HG02885 (cell line): ENCODE measurements at regions not wholly inside any gene's neighbourhood (a gene's known extent, or its start where the extent isn't known, plus 50 kb on each side); places are given as distances from the start of the nearest gene placed in this dataset.

Experiments
- ATAC-seq: cut with Tn5 transposase; IDR thresholded peaks from one replicate; pipeline ENCODE4 v1.9.1; 2021; ENCODE audit warnings: mild to moderate bottlenecking; ENCODE audit not compliant: unreplicated experiment, poor library complexity

DNA sequence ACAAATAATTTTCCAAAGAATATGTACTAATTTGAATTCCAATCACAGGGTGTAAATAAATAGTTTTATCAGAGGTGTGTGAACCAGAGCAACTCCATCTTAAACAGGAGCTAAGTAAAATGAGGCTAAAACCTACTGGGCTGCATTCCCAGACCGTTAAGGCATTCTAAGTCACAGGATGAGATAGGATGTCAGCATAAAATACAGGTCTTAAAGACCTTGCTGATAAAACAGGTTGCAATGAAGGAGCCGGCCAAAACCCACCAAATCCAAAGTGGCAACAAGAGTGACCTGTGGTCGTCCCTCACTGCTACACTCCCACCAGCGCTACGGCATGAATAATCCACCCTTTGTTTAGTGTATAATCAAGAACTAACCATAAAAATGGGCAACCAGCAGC is 291.7 kb upstream of the SEMA3D start:
- ATAC-seq, result no peak

DNA sequence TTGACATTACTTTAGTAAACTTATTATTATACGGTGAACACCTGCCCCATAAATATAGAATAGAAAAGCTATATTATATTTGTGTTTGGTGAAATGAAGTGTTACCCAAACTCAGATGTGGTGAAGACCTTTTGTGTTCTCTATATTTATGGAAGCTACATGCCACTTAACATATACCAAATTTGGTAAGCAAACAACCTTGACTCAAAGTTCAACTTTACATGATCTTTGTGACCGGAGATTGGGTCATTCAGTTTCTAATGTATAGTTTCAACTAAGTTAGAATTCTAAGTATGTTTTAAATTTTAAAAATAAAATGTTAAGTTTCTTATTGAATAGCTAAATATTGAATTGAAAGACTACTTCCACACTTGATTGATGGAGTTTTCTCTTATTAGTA is 288.6 kb upstream of the SEMA3D start:
- no peak for ATAC-seq

DNA sequence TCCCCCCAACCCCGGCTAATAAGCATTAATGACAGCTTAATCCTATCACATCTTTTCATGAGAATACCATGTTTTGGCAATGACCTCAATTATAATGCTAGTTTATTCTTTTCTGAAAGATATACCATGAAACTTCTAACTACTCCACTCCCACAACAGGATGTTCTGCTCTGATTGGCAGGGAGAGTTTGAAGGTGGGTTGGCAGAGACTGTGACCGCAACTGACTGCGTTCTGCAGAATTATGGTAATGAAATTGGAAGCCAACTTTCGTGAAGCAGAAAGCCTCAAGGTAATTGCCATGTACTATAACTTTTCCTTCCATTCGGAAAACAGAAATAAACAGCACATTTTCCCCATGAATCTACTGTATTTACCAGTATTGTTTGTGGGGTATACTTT is 288.2 kb upstream of the SEMA3D start:
- ATAC-seq, result no peak

- peak; percentile 84 for ATAC-seq
These were observed 287.4 kb upstream of the SEMA3D start for GRCh38 chr7:85474234-85474633.

DNA sequence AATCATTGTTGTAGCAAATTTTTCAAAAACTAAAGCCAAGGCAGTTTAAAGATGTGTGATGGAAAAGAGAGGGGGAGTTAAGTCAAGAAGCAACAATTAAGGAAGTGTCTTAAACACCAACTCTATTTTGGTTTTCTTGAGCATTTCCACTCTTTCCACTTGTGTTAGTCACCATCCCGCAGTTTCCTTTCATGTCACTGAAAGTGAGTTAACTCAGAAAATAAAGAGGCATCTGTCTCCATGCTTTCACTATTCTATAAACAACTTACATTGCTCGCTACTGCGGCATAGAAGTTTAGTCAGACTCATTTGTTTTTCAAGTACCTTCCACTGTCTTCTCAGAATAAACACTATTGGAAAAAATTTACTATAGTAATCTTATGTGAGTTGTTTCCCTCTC is 284.9 kb upstream of the SEMA3D start:
- peak; percentile 48 for ATAC-seq

- no peak for ATAC-seq
These were observed 284.5 kb upstream of the SEMA3D start for GRCh38 chr7:85471307-85471706.

- no peak for ATAC-seq
These were observed 282.7 kb upstream of the SEMA3D start for GRCh38 chr7:85469446-85470010.

DNA sequence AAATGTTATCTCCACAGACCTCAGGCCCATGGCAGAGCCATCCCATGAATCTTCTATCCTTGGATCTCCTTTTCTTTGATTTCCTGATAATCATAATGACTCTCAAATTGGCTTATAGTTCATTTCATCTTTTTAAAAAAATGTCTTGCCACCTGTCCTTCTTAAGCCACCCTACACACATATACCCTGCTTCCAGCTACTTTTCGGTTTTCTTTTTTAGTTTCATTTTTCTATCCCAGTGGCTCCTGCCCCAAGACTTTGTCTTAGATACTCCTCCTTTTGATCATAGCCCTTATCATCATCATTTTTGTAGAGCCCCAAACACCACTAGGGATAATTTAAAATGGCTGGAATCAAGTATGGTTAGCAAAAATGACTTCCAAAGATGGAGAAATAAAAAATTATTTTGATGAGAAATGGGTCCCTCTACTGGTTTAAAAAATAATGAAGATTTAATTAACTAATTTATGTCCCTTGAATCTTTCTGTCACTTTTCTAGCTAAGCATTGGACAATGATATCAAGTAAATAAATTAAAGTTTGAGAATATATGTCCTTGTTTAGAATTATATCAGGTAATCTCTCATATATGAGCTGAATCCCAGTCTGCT is 277.3 kb upstream of the SEMA3D start:
- ATAC-seq, result no peak

DNA sequence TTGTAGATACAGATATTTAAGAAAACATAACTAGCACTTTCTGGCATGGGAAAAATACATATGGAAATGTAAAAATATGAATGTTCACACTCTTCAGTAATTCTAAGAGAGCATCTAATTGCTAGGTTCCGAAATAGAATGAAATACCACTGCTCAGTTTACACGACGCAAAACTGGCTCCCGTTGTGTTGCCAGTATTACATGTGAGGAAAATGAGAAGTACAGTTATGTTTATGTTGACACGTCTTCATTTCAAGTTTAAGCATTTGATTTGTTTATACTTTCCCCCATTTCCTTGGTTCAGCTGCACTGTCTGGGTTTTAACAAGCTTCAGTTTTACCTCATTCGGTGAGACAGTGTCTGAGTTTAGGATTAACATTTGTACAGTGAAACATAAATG is 275.8 kb upstream of the SEMA3D start:
- no peak for ATAC-seq

- ATAC-seq, result no peak
These were observed 271.1 kb upstream of the SEMA3D start for GRCh38 chr7:85457911-85458310.

DNA sequence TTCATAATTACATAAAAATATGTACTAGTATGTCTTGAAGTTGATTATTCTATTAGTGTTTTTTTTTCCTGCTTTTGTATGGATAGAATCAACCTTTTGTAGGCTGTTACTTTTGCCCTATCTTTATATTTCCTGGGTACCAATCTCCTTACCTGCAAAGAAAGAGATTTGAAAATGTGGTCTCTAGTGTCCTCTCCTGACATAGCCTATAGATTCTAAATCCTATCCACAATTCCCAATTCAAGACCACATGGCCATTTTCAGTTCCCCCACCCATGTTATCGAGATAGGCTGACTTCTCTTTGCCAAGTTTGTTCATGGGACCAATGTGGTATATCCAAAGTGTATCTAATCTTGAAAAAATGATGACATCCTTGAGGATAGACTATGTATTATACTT is 269.4 kb upstream of the SEMA3D start:
- no peak for ATAC-seq

GRCh38 chr7:85454904-85455303 is 268.0 kb upstream of the SEMA3D start:
- ATAC-seq, result no peak

DNA sequence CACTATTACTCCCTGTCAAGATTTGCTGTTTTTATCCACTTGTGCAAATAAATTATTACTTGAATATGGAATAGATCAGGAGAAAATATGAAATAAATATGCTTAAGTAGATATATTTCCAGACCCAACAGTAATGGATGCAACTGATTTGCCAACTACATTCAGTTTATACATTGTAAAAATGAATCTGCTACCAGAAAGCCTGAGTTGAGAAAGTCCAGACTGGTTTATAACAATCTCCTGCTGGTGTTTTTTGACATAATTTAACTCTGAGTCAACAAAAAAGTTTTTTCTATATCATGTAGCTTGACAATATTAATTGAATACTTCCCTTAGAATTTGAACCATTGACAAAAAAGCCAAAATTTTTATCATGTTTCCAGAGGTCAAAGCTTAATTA is 265.8 kb upstream of the SEMA3D start:
- ATAC-seq, result no peak

DNA sequence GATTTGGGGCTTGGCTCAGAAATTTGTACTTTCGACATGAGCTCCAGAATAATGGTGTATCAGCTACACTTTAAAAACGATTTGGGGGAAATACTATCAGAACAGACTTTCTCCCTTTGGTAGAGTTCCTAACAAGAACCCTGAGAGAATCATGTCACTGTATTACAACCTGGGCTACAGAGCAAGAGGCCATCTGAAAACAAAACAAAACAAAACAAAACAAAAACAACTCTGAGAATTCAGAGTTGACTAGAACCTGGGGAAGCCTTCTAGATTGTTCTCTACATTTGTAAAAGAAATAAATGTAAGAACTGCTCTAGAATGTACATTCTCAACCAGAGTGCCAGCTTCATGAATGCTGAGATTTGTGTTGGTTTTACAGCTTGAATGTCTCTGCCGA is 262.6 kb upstream of the SEMA3D start:
- ATAC-seq, result no peak

- no peak for ATAC-seq
These were observed 260.1 kb upstream of the SEMA3D start for GRCh38 chr7:85447004-85447403.

- no peak for ATAC-seq
These were observed 239.7 kb upstream of the SEMA3D start for GRCh38 chr7:85426487-85426960.

GRCh38 chr7:85424298-85424697 is 237.4 kb upstream of the SEMA3D start:
- ATAC-seq, result no peak

DNA sequence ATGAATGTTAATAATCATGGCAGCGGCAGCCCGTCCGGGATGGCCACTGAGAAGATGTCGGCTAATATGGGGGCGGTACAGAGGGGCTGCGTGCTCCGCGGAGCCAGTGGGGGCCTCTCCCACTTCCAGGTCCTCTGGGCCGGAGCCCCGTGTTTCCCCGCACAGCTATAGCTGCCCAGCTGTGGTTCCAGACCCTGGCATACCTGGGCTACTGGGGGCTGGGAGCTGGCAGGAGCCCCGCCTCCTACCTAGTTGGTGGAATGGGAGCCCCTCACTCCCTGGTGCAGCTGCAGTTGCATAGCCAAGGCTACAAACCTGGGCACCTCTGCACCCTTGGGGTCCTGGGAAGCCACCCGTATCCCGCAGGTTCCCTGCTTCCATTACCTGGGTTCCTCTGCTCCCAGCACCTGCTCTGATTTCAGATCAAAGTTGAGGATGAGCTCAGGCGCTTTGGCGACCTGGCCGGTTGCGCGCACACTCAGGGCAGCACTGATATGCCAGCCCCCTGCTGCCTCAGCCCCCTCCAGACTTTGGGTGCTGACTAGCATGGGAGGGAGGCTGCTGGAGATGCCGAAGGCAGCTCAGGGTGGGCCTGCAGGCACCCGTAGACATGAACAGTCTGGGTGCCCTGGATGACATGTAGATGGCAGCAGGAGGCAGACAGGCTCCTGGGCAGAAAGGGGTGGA is 236.5 kb upstream of the SEMA3D start:
- ATAC-seq, result no peak

DNA sequence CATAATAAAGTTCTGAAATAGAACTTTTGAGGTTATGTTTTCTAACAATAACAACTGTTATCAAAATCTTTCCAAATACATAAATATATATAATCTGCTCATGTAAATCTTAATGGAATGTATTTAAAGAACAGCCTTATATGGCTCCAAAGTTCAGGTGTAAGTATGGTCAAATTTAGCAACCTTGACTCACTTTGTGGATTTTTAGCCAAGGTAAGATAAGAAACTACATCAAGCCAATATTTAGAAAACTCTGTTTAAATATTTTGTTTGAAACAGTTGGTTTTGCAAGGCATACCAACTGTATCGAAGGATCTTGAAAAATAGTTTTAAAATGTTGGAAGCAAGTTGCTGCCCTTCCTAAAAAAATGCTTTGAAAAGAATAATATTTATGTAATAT is 228.9 kb upstream of the SEMA3D start:
- ATAC-seq, result no peak

DNA sequence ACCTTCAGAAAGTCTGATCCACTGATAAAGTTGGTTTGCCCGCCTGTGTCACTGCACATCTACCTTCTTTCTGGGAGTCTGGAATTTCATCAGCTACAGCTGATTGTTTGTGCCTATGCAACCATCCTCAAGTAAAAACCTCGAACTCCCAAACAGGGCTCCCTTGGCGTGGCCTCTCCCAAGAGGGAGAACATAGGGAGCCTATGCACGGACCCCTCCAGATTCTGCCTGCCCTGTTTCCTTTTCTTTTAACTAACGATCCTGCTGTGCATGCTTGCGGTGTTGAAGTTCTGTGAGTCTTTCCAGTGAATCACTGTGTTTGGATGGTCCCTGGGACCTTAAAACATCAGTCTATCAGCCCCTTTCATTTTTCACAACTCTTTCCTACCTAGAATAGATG is 226.9 kb upstream of the SEMA3D start:
- ATAC-seq, result no peak

- no peak for ATAC-seq
These were observed 226.1 kb upstream of the SEMA3D start for GRCh38 chr7:85412912-85413311.

DNA sequence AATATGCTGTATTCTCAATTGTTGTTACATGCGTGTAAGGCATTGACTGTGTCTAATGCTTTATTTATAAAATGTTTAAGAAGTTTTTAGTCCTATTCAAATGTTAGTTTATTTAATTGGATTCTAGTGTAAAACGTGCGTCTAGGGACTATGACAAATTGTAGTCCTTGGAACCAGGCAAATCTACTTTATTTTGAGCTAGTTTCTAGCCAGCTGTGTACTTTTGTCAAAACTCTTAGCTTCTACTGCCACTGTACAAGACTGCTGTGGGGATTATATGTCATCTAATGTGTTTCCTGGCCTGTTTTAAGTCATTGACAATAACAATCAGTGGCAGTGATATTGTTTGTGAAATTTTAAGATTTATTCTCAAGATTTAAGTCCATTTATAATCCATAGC is 220.5 kb upstream of the SEMA3D start:
- ATAC-seq, result no peak
